ENCODE measurements at regions not wholly inside any gene's neighbourhood (a gene's known extent, or its start where the extent isn't known, plus 50 kb on each side); places are given as distances from the start of the nearest gene placed in this dataset.

GRCh38 chr6:164274493-164274892 lies 860.0 kb downstream of the QKI start:
- Histone ChIP-seq H3K79me2 (ENCODE audit: control insufficient read depth, low read length) (no peaks in the 10 kb centered on the region), H3K4me2 (ENCODE audit: low read length) (no peak overlapping the region), H3K36me3 (ENCODE audit: control insufficient read depth, low read length) (no peaks in the 10 kb centered on the region), H3K4me3 (ENCODE audit: low read length) (no peak overlapping the region), H3K9me2 (replicated peaks; ENCODE audit: control insufficient read depth, low read length) (no peaks in the 10 kb centered on the region), H4K20me1 (ENCODE audit: control insufficient read depth, insufficient read depth, low read depth, low read length) (no peaks in the 10 kb centered on the region), H3K9me3 (ENCODE audit: control insufficient read depth, insufficient read depth, low read length) (no peaks in the 10 kb centered on the region; the same call in 1 of the 2 replicates), H3F3A (ENCODE audit: control insufficient read depth, insufficient read depth) (no peaks in the 10 kb centered on the region), H3K27me3 (ENCODE audit: control insufficient read depth, low read length) (no peaks in the 10 kb centered on the region), H3K4me1 (ENCODE audit: control insufficient read depth, low read length) (no peaks in the 10 kb centered on the region), H3K27ac (ENCODE audit: low read depth, low read length) (no peak overlapping the region)
- TF ChIP-seq EZH2phosphoT487 (IDR thresholded peaks at IDR 0.05; ENCODE audit: borderline replicate concordance, low read length) (no peak), CTCF (IDR thresholded peaks at IDR 0.05; ENCODE audit: low read depth, low read length, poor library complexity, severe bottlenecking) (no peak)

- no peaks in the 10 kb centered on the region for H3K79me2 ChIP-seq (ENCODE audit: control insufficient read depth, low read length)
- H3K36me3 ChIP-seq (ENCODE audit: control insufficient read depth, low read length): no peaks in the 10 kb centered on the region
- no peak overlapping the region for H3K4me2 ChIP-seq (ENCODE audit: low read length)
- no peak for TF ChIP-seq CTCF (IDR thresholded peaks at IDR 0.05; ENCODE audit: low read depth, low read length, poor library complexity, severe bottlenecking)
- TF ChIP-seq EZH2phosphoT487 (IDR thresholded peaks at IDR 0.05; ENCODE audit: borderline replicate concordance, low read length): no peak
- no peaks in the 10 kb centered on the region for H4K20me1 ChIP-seq (ENCODE audit: control insufficient read depth, insufficient read depth, low read depth, low read length)
- no peaks in the 10 kb centered on the region for H3K4me1 ChIP-seq (ENCODE audit: control insufficient read depth, low read length)
- H3K9me3 ChIP-seq (ENCODE audit: control insufficient read depth, insufficient read depth, low read length): no peaks in the 10 kb centered on the region
- H3K4me3 ChIP-seq (ENCODE audit: low read length): no peak overlapping the region
- no peaks in the 10 kb centered on the region for H3K27me3 ChIP-seq (ENCODE audit: control insufficient read depth, low read length)
- H3F3A ChIP-seq (ENCODE audit: control insufficient read depth, insufficient read depth): no peaks in the 10 kb centered on the region
- H3K27ac ChIP-seq (ENCODE audit: low read depth, low read length): no peak overlapping the region
- no peaks in the 10 kb centered on the region for H3K9me2 ChIP-seq (replicated peaks; ENCODE audit: control insufficient read depth, low read length)
These were observed 859.0 kb downstream of the QKI start for GRCh38 chr6:164273491-164273890.

GRCh38 chr6:164266851-164267250 lies 852.3 kb downstream of the QKI start:
- no peaks in the 10 kb centered on the region for H3F3A ChIP-seq (ENCODE audit: control insufficient read depth, insufficient read depth)
- H3K4me2 ChIP-seq (ENCODE audit: low read length): no peak overlapping the region
- H3K9me2 ChIP-seq (replicated peaks; ENCODE audit: control insufficient read depth, low read length): no peaks in the 10 kb centered on the region
- H3K4me3 ChIP-seq (ENCODE audit: low read length): no peak overlapping the region
- no peak for TF ChIP-seq CTCF (IDR thresholded peaks at IDR 0.05; ENCODE audit: low read depth, low read length, poor library complexity, severe bottlenecking)
- no peak for TF ChIP-seq EZH2phosphoT487 (IDR thresholded peaks at IDR 0.05; ENCODE audit: borderline replicate concordance, low read length)
- no peaks in the 10 kb centered on the region for H3K79me2 ChIP-seq (ENCODE audit: control insufficient read depth, low read length)
- H3K4me1 ChIP-seq (ENCODE audit: control insufficient read depth, low read length): no peaks in the 10 kb centered on the region
- no peaks in the 10 kb centered on the region for H3K36me3 ChIP-seq (ENCODE audit: control insufficient read depth, low read length)
- no peaks in the 10 kb centered on the region for H3K27me3 ChIP-seq (ENCODE audit: control insufficient read depth, low read length)
- no peaks in the 10 kb centered on the region for H3K9me3 ChIP-seq (ENCODE audit: control insufficient read depth, insufficient read depth, low read length)
- no peaks in the 10 kb centered on the region for H4K20me1 ChIP-seq (ENCODE audit: control insufficient read depth, insufficient read depth, low read depth, low read length)
- H3K27ac ChIP-seq (ENCODE audit: low read depth, low read length): no peak overlapping the region

GRCh38 chr6:164262348-164262747 lies 847.8 kb downstream of the QKI start:
- TF ChIP-seq CTCF (IDR thresholded peaks at IDR 0.05; ENCODE audit: low read depth, low read length, poor library complexity, severe bottlenecking) (no peak), EZH2phosphoT487 (IDR thresholded peaks at IDR 0.05; ENCODE audit: borderline replicate concordance, low read length) (no peak)
- no peaks in the 10 kb centered on the region for H4K20me1 ChIP-seq (ENCODE audit: control insufficient read depth, insufficient read depth, low read depth, low read length)
- no peaks in the 10 kb centered on the region for H3F3A ChIP-seq (ENCODE audit: control insufficient read depth, insufficient read depth)
- no peaks in the 10 kb centered on the region for H3K79me2 ChIP-seq (ENCODE audit: control insufficient read depth, low read length)
- H3K4me1 ChIP-seq (ENCODE audit: control insufficient read depth, low read length): no peaks in the 10 kb centered on the region
- H3K9me3 ChIP-seq (ENCODE audit: control insufficient read depth, insufficient read depth, low read length): no peaks in the 10 kb centered on the region
- no peak overlapping the region for H3K4me3 ChIP-seq (ENCODE audit: low read length)
- H3K27ac ChIP-seq (ENCODE audit: low read depth, low read length): no peak overlapping the region
- H3K36me3 ChIP-seq (ENCODE audit: control insufficient read depth, low read length): no peaks in the 10 kb centered on the region
- no peaks in the 10 kb centered on the region for H3K27me3 ChIP-seq (ENCODE audit: control insufficient read depth, low read length)
- H3K9me2 ChIP-seq (replicated peaks; ENCODE audit: control insufficient read depth, low read length): no peaks in the 10 kb centered on the region
- H3K4me2 ChIP-seq (ENCODE audit: low read length): no peak overlapping the region
